ENCODE measurements at regions not wholly inside any gene's neighbourhood (a gene's known extent, or its start where the extent isn't known, plus 50 kb on each side); places are given as distances from the start of the nearest gene placed in this dataset.
"Not testable (repeated sequence)": the region's sequence is repeated elsewhere in the genome, so short reads cannot be mapped to it uniquely, and the experiment has no call there.

- DNase-seq (ENCODE audit: low read depth); H3K4me3 ChIP-seq (ENCODE audit: low read length): not testable (repeated sequence)
These were observed 142.2 kb upstream of the ZNF722 start for GRCh38 chr7:63856466-63856865.

GRCh38 chr7:63867127-63867526 is 131.5 kb upstream of the ZNF722 start:
- DNase-seq (ENCODE audit: low read depth): no peak
- no peak overlapping the region for H3K4me3 ChIP-seq (ENCODE audit: low read length)
- TF ChIP-seq CTCF (conservative IDR thresholded peaks at IDR 0.05; ENCODE audit: low read length): no peak

GRCh38 chr7:63874242-63874641 is 124.4 kb upstream of the ZNF722 start:
- not testable (repeated sequence) for H3K4me3 ChIP-seq (ENCODE audit: low read length); DNase-seq (ENCODE audit: low read depth)

GRCh38 chr7:63876707-63877322 is 121.8 kb upstream of the ZNF722 start:
- no peak for TF ChIP-seq CTCF (conservative IDR thresholded peaks at IDR 0.05; ENCODE audit: low read length)
- no peak overlapping the region for H3K4me3 ChIP-seq (ENCODE audit: low read length)
- no peak for DNase-seq (ENCODE audit: low read depth)

- no peak for TF ChIP-seq CTCF (conservative IDR thresholded peaks at IDR 0.05; ENCODE audit: low read length)
- no peak for DNase-seq (ENCODE audit: low read depth)
- H3K4me3 ChIP-seq (ENCODE audit: low read length): no peak overlapping the region
These were observed 111.6 kb upstream of the ZNF722 start for GRCh38 chr7:63887031-63887430.

GRCh38 chr7:63899691-63900393 is 98.8 kb upstream of the ZNF722 start:
- TF ChIP-seq CTCF (conservative IDR thresholded peaks at IDR 0.05; ENCODE audit: low read length): no peak
- H3K4me3 ChIP-seq (ENCODE audit: low read length): no peak overlapping the region
- DNase-seq (ENCODE audit: low read depth): no peak

- H3K4me3 ChIP-seq (ENCODE audit: low read length): no peak overlapping the region
- DNase-seq (ENCODE audit: low read depth): peak; percentile 3
- no peak for TF ChIP-seq CTCF (conservative IDR thresholded peaks at IDR 0.05; ENCODE audit: low read length)
These were observed 98.0 kb upstream of the ZNF722 start for GRCh38 chr7:63900394-63901203.

- not testable (repeated sequence) for DNase-seq (ENCODE audit: low read depth); H3K4me3 ChIP-seq (ENCODE audit: low read length)
These were observed 97.5 kb upstream of the ZNF722 start for GRCh38 chr7:63901204-63901506.

Data from AG10803 (cell line).